GM12878 (cell line): ENCODE measurements at regions not wholly inside any gene's neighbourhood (a gene's known extent, or its start where the extent isn't known, plus 50 kb on each side); places are given as distances from the start of the nearest gene placed in this dataset.

Source experiments
- ATAC-seq: fragments of 200-7000 bp; cut with Tn5 transposase; 3 replicates; pipeline ENCODE4 v1.9.1; 2020; ENCODE audit warnings: mild to moderate bottlenecking, moderate library complexity
- BruUV-seq: library from RNA; stranded (reverse); fragments of 400-500 nt; replicated peaks from 2 replicates; lab custom pipeline; 2021; lab: Mats Ljungman, UMichigan
- CTCF ChIA-PET: fragments of 300-600 bp; sonication (Branson Sonifier 250); formaldehyde crosslinking; extraction: SDS; loops from one replicate; lab custom pipeline; 2021; ENCODE audit warnings: inconsistent platforms; lab: Yijun Ruan, JAX
- POLR2A ChIA-PET: fragments of 350-600 bp; formaldehyde crosslinking; extraction: SDS; loops from one replicate; lab custom pipeline; 2021; ENCODE audit warnings: inconsistent platforms; lab: Charles Lee
- RAD21 ChIA-PET: fragments of 300-600 bp; sonication (Branson Sonifier 250); formaldehyde crosslinking; loops from one replicate; lab custom pipeline; 2023; ENCODE audit warnings: antibody characterized with exemption; ENCODE audit not compliant: unreplicated experiment; lab: Charles Lee
- SMC1A ChIA-PET: fragments of 300-600 bp; sonication (Branson Sonifier 250); formaldehyde crosslinking; loops from one replicate; lab custom pipeline; 2023; ENCODE audit not compliant: unreplicated experiment, uncharacterized antibody; lab: Charles Lee
- DNase-seq: peaks from one replicate; pipeline ENCODE4 v3.0.0-alpha.2; 2011; ENCODE audit warnings: low read depth, low spot score
- FAIRE-seq: peaks from 3 replicates; lab custom pipeline; 2011; peaks lifted over from hg19 to GRCh38; lab: Jason Lieb, UNC
- H2AFZ ChIP-seq: 2 replicates; pipeline ENCODE4 v1.6.0; 2011; ENCODE audit warnings: low read depth, low read length, control low read depth; ENCODE audit not compliant: control insufficient read depth
- H3K27ac ChIP-seq: 2 replicates; pipeline ENCODE4 v1.5.1; 2011; ENCODE audit warnings: control low read depth; ENCODE audit not compliant: control insufficient read depth, insufficient read depth
- H3K27me3 ChIP-seq, 2 experiments: replicated peaks in 1 of 2; 2 replicates each; pipeline versions ENCODE4 v1.6.0 to v1.6.1; 2011; ENCODE audit warnings: low read length in 1 of 2; ENCODE audit not compliant: control insufficient read depth in 2 of 2, insufficient read depth in 2 of 2
- H3K36me3 ChIP-seq, 2 experiments: 2 replicates each; pipeline ENCODE4 v1.5.1; 2011; ENCODE audit warnings: low read length in 1 of 2; ENCODE audit not compliant: control insufficient read depth in 2 of 2, insufficient read depth in 2 of 2
- H3K4me1 ChIP-seq: 2 replicates; pipeline ENCODE4 v1.6.1; 2011; ENCODE audit warnings: mild to moderate bottlenecking, low read length, moderate library complexity, mixed read lengths; ENCODE audit not compliant: control insufficient read depth, insufficient read depth
- H3K4me2 ChIP-seq: 2 replicates; pipeline ENCODE4 v1.6.0; 2011; ENCODE audit warnings: control low read depth; ENCODE audit not compliant: control insufficient read depth, insufficient read depth
- H3K4me3 ChIP-seq: fragments of 200-600 bp; sonication (generic); 2 replicates; pipeline ENCODE4 v1.5.1; 2016
- H3K79me2 ChIP-seq: 2 replicates; pipeline ENCODE4 v1.6.0; 2011; ENCODE audit warnings: low read length; ENCODE audit not compliant: control insufficient read depth, insufficient read depth
- H3K9ac ChIP-seq: 2 replicates; pipeline ENCODE4 v1.8.0; 2011; ENCODE audit warnings: low read length, control low read depth, mixed read lengths; ENCODE audit not compliant: control insufficient read depth, insufficient read depth
- H3K9me3 ChIP-seq: replicated peaks from 3 replicates; pipeline ENCODE4 v1.5.1; 2011; ENCODE audit warnings: mild to moderate bottlenecking, low read length; ENCODE audit not compliant: control insufficient read depth, insufficient read depth
- H4K20me1 ChIP-seq: 2 replicates; pipeline ENCODE4 v1.6.0; 2011; ENCODE audit not compliant: control insufficient read depth, insufficient read depth
- ATF7 ChIP-seq: fragments of 450-650 bp; IDR thresholded peaks from 2 replicates; pipeline ENCODE4 v1.6.1; 2016; ENCODE audit warnings: low read depth, mild to moderate bottlenecking
- SREBF2 ChIP-seq: IDR thresholded peaks from 2 replicates; pipeline ENCODE4 v1.6.1; 2012; ENCODE audit warnings: mild to moderate bottlenecking, low read length
- SRF ChIP-seq, 2 experiments: IDR thresholded peaks; 2 replicates each; pipeline ENCODE4 v1.6.1; 2011; ENCODE audit warnings: low read depth in 2 of 2, low read length in 2 of 2, mild to moderate bottlenecking in 1 of 2, moderate library complexity in 1 of 2
- SUPT20H ChIP-seq: IDR thresholded peaks from 2 replicates; pipeline ENCODE4 v1.6.1; 2011; ENCODE audit warnings: low read depth, mild to moderate bottlenecking, low read length, moderate library complexity, borderline replicate concordance; ENCODE audit not compliant: control insufficient read depth
- WRNIP1 ChIP-seq: IDR thresholded peaks from 2 replicates; pipeline ENCODE4 v1.6.1; 2011; ENCODE audit warnings: low read depth, low read length, improper control_type of control experiment, borderline replicate concordance
- WGBS: methylation state at CpG from one replicate; pipeline ENCODE4 v1.1.6; 2016; ENCODE audit warnings: low lambda C conversion rate; ENCODE audit not compliant: insufficient replicate concordance, insufficient coverage; ENCODE audit errors: missing lambda C conversion rate; 5-methylcytosine and 5-hydroxymethylcytosine counted together
- in situ Hi-C: fragments of 300-500 bp; cut with MboI; formaldehyde crosslinking; loops from 9 replicates; pipeline ENCODE4 v1.14.3; 2018; ENCODE audit warnings: mixed read lengths
- intact Hi-C: fragments of 100-400 bp; cut with micrococcal nuclease; formaldehyde crosslinking; loops from one replicate; pipeline ENCODE4 v1.14.2; 2022; ENCODE audit not compliant: unreplicated experiment
- TF ChIP-seq, protein P1 (sequence below): fragments of 450-650 bp; IDR thresholded peaks from 2 replicates; pipeline ENCODE4 v1.6.1; 2016; ENCODE audit warnings: mild to moderate bottlenecking, moderate library complexity, borderline replicate concordance
- TF ChIP-seq, protein P2 (sequence below), 3 experiments: IDR thresholded peaks in 2 of 3; conservative IDR thresholded peaks in 1 of 3; 2 replicates each; pipeline ENCODE4 v1.5.1; 2011; ENCODE audit warnings: low read depth in 3 of 3, low read length in 3 of 3, mild to moderate bottlenecking in 3 of 3, control low read depth in 2 of 3, moderate library complexity in 2 of 3, inconsistent platforms in 1 of 3, mixed read lengths in 1 of 3; ENCODE audit not compliant: control insufficient read depth in 2 of 3, insufficient read depth in 1 of 3; ENCODE audit errors: extremely low read depth in 1 of 3
- TF ChIP-seq, protein P3 (sequence below): IDR thresholded peaks from 2 replicates; pipeline ENCODE4 v1.6.1; 2012; ENCODE audit warnings: improper control_type of control experiment, low read depth, low read length; ENCODE audit not compliant: insufficient replicate concordance

DNA sequence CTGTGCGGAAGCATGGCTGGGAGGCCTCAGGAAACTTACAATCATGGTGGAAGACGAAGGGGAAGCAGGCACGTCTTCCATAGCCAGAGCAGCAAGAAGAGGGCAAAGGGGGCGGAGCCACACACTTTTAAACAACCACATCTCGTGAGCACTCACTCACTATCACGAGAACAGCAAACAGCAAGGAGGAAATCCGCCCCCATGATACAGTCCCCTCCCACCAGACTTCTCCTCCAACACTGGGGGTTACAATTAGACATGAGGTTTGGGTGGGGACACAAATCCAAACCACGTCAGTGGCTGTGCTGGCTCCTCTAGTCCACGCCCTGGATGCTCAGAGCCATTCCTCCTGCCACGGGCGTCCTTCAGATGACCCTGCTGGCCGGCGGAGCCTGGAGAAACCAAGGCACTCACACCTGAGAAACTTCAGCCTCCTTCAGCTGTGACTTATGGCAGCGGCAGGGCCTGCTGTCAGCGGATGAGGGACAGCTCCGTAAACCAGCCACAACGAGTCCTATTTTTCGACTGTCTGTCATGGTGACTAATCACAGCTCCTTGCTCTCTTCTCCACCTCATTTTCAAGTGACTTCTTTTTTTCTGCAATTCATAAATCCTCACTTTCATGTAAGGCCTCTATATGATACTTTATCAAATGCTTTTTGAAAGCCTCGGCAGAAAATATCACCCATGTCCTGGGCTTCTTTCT is 167.9 kb upstream of the PFKP start (continued):
- TF ChIP-seq SRF (IDR thresholded peaks at IDR 0.05; ENCODE audit: low read depth in 2 of 2, low read length in 2 of 2), result no peak

DNA sequence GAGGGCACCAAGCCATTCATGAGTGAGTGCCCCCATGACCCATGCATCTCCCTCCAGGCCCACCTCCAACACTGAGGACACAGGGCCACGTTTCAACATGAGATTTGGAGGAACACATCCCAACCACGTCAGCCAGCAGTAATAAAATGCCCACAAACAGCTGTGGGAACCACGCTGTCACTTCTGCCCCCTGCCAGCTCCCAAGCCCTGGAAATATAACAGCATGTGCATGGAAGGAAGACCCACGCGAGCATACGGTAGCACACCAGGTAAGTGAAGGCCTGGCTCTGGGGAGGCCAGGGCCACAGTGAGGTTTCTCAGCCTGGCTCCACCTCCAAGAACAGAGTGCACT is 168.9 kb upstream of the PFKP start:
- Histone ChIP-seq H3K4me1 (no peaks in the 10 kb centered on the region), H2AFZ (no peak overlapping the region), H3K4me2 (no peak overlapping the region), H3K36me3 (no peaks in the 10 kb centered on the region), H3K27me3 (peaks cover 0 to 2% of the 10 kb centered on the region in 2 experiments; a peak in 2 of 4 replicates), H3K9me3 (no peaks in the 10 kb centered on the region), H4K20me1 (no peaks in the 10 kb centered on the region), H3K79me2 (no peaks in the 10 kb centered on the region), H3K27ac (no peak overlapping the region), H3K4me3 (no peak overlapping the region), H3K9ac (no peak overlapping the region)
- DNase-seq, result no peak
- WGBS, result 48% methylated on average over 6 of the region's 6 CpGs
- in situ Hi-C loops, result no loop called here
- ChIA-PET RAD21 (no interaction called here), CTCF (no interaction called here), POLR2A (no interaction called here), SMC1A (no interaction called here)
- no peak for ATAC-seq
- intact Hi-C loops, result no loop called here
- no TSS peak for BruUV-seq
- no peak for FAIRE-seq
- TF ChIP-seq, protein P1, sequence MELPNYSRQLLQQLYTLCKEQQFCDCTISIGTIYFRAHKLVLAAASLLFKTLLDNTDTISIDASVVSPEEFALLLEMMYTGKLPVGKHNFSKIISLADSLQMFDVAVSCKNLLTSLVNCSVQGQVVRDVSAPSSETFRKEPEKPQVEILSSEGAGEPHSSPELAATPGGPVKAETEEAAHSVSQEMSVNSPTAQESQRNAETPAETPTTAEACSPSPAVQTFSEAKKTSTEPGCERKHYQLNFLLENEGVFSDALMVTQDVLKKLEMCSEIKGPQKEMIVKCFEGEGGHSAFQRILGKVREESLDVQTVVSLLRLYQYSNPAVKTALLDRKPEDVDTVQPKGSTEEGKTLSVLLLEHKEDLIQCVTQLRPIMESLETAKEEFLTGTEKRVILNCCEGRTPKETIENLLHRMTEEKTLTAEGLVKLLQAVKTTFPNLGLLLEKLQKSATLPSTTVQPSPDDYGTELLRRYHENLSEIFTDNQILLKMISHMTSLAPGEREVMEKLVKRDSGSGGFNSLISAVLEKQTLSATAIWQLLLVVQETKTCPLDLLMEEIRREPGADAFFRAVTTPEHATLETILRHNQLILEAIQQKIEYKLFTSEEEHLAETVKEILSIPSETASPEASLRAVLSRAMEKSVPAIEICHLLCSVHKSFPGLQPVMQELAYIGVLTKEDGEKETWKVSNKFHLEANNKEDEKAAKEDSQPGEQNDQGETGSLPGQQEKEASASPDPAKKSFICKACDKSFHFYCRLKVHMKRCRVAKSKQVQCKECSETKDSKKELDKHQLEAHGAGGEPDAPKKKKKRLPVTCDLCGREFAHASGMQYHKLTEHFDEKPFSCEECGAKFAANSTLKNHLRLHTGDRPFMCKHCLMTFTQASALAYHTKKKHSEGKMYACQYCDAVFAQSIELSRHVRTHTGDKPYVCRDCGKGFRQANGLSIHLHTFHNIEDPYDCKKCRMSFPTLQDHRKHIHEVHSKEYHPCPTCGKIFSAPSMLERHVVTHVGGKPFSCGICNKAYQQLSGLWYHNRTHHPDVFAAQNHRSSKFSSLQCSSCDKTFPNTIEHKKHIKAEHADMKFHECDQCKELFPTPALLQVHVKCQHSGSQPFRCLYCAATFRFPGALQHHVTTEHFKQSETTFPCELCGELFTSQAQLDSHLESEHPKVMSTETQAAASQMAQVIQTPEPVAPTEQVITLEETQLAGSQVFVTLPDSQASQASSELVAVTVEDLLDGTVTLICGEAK, result no peak
- TF ChIP-seq WRNIP1 (no peak), SREBF2 (no peak), SUPT20H (no peak), ATF7 (no peak)
- TF ChIP-seq, protein P2, sequence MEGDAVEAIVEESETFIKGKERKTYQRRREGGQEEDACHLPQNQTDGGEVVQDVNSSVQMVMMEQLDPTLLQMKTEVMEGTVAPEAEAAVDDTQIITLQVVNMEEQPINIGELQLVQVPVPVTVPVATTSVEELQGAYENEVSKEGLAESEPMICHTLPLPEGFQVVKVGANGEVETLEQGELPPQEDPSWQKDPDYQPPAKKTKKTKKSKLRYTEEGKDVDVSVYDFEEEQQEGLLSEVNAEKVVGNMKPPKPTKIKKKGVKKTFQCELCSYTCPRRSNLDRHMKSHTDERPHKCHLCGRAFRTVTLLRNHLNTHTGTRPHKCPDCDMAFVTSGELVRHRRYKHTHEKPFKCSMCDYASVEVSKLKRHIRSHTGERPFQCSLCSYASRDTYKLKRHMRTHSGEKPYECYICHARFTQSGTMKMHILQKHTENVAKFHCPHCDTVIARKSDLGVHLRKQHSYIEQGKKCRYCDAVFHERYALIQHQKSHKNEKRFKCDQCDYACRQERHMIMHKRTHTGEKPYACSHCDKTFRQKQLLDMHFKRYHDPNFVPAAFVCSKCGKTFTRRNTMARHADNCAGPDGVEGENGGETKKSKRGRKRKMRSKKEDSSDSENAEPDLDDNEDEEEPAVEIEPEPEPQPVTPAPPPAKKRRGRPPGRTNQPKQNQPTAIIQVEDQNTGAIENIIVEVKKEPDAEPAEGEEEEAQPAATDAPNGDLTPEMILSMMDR (IDR thresholded peaks at IDR 0.05 in 2 of 3, conservative IDR thresholded peaks at IDR 0.05 in 1 of 3; ENCODE audit: control insufficient read depth in 2 of 3, extremely low read depth in 1 of 3, insufficient read depth in 1 of 3, low read depth in 3 of 3, low read length in 3 of 3), result no peak
- TF ChIP-seq, protein P3, sequence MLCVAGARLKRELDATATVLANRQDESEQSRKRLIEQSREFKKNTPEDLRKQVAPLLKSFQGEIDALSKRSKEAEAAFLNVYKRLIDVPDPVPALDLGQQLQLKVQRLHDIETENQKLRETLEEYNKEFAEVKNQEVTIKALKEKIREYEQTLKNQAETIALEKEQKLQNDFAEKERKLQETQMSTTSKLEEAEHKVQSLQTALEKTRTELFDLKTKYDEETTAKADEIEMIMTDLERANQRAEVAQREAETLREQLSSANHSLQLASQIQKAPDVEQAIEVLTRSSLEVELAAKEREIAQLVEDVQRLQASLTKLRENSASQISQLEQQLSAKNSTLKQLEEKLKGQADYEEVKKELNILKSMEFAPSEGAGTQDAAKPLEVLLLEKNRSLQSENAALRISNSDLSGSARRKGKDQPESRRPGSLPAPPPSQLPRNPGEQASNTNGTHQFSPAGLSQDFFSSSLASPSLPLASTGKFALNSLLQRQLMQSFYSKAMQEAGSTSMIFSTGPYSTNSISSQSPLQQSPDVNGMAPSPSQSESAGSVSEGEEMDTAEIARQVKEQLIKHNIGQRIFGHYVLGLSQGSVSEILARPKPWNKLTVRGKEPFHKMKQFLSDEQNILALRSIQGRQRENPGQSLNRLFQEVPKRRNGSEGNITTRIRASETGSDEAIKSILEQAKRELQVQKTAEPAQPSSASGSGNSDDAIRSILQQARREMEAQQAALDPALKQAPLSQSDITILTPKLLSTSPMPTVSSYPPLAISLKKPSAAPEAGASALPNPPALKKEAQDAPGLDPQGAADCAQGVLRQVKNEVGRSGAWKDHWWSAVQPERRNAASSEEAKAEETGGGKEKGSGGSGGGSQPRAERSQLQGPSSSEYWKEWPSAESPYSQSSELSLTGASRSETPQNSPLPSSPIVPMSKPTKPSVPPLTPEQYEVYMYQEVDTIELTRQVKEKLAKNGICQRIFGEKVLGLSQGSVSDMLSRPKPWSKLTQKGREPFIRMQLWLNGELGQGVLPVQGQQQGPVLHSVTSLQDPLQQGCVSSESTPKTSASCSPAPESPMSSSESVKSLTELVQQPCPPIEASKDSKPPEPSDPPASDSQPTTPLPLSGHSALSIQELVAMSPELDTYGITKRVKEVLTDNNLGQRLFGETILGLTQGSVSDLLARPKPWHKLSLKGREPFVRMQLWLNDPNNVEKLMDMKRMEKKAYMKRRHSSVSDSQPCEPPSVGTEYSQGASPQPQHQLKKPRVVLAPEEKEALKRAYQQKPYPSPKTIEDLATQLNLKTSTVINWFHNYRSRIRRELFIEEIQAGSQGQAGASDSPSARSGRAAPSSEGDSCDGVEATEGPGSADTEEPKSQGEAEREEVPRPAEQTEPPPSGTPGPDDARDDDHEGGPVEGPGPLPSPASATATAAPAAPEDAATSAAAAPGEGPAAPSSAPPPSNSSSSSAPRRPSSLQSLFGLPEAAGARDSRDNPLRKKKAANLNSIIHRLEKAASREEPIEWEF, result no peak
